ENCODE measurements at regions not wholly inside any gene's neighbourhood (a gene's known extent, or its start where the extent isn't known, plus 50 kb on each side); places are given as distances from the start of the nearest gene placed in this dataset.

DNA sequence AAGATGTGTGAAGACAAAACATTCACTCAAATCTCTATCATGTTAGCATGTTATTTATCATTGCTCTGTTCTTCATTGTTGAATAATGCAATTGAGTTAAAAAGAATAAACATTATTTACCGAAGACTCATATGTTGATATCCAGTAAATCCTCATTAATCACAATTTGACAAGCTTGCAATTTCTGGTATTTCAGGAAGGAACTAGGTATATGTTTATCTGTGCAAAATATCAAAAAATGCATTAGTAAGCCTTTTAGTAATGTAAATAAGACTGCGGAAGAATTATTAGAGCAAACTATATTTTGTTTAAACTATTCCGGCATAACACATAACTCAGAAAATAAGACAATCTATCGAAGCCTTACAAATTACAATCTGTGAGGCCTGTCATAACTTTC, 222.7 kb upstream of the NOVA1 start:
- DNase-seq (ENCODE audit: low spot score): no peak
- in situ Hi-C loops (cut with MboI; ENCODE audit: low pct_unique_long_range_greater_than_20kb, low sequenced_read_pairs, unreplicated experiment): no loop called here
- TF ChIP-seq, protein P1, sequence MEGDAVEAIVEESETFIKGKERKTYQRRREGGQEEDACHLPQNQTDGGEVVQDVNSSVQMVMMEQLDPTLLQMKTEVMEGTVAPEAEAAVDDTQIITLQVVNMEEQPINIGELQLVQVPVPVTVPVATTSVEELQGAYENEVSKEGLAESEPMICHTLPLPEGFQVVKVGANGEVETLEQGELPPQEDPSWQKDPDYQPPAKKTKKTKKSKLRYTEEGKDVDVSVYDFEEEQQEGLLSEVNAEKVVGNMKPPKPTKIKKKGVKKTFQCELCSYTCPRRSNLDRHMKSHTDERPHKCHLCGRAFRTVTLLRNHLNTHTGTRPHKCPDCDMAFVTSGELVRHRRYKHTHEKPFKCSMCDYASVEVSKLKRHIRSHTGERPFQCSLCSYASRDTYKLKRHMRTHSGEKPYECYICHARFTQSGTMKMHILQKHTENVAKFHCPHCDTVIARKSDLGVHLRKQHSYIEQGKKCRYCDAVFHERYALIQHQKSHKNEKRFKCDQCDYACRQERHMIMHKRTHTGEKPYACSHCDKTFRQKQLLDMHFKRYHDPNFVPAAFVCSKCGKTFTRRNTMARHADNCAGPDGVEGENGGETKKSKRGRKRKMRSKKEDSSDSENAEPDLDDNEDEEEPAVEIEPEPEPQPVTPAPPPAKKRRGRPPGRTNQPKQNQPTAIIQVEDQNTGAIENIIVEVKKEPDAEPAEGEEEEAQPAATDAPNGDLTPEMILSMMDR (IDR thresholded peaks at IDR 0.05; ENCODE audit: extremely low read depth, insufficient read depth, missing control alignments): no peak

DNA sequence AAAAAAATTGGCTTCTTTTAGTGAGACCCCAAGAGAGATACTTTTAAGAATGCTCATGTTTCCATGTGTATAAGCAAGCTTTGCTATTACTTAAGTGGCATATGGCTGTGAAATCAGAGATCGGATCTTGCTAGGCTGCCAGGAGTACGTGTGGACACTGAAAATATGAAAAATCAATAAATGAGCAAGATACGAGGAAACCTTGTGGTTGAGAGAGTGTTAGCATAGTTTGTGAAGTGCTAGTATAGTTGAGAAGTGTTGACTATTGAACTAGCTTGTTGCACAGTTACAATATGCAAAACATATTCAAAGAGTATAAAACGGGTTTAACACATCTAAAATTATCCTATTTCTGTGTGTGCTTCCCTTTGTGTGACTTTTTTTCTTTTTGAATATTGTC, 230.9 kb upstream of the NOVA1 start:
- TF ChIP-seq, protein P1 (IDR thresholded peaks at IDR 0.05; ENCODE audit: extremely low read depth, insufficient read depth, missing control alignments): no peak
- no peak for DNase-seq (ENCODE audit: low spot score)
- in situ Hi-C loops (cut with MboI; ENCODE audit: low pct_unique_long_range_greater_than_20kb, low sequenced_read_pairs, unreplicated experiment): no loop called here

GRCh38 chr14:26833621-26834176, 235.9 kb upstream of the NOVA1 start:
- in situ Hi-C loops (cut with MboI; ENCODE audit: low pct_unique_long_range_greater_than_20kb, low sequenced_read_pairs, unreplicated experiment): no loop called here

GRCh38 chr14:26835979-26836570, 238.2 kb upstream of the NOVA1 start:
- TF ChIP-seq, protein P1 (IDR thresholded peaks at IDR 0.05; ENCODE audit: extremely low read depth, insufficient read depth, missing control alignments): no peak
- in situ Hi-C loops (cut with MboI; ENCODE audit: low pct_unique_long_range_greater_than_20kb, low sequenced_read_pairs, unreplicated experiment): no loop called here
- DNase-seq (ENCODE audit: low spot score): no peak

More at GRCh38 chr14:26833621-26834176, 235.9 kb upstream of the NOVA1 start:
- no peak for DNase-seq (ENCODE audit: low spot score)
- TF ChIP-seq, protein P1 (IDR thresholded peaks at IDR 0.05; ENCODE audit: extremely low read depth, insufficient read depth, missing control alignments): no peak

GRCh38 chr14:26839481-26839880, 241.6 kb upstream of the NOVA1 start:
- DNase-seq (ENCODE audit: low spot score): no peak
- TF ChIP-seq, protein P1 (IDR thresholded peaks at IDR 0.05; ENCODE audit: extremely low read depth, insufficient read depth, missing control alignments): no peak
- in situ Hi-C loops (cut with MboI; ENCODE audit: low pct_unique_long_range_greater_than_20kb, low sequenced_read_pairs, unreplicated experiment): no loop called here

- no peak for DNase-seq (ENCODE audit: low spot score)
- TF ChIP-seq, protein P1 (IDR thresholded peaks at IDR 0.05; ENCODE audit: extremely low read depth, insufficient read depth, missing control alignments): no peak
- in situ Hi-C loops (cut with MboI; ENCODE audit: low pct_unique_long_range_greater_than_20kb, low sequenced_read_pairs, unreplicated experiment): no loop called here
Observed at GRCh38 chr14:26841326-26841725, 243.5 kb upstream of the NOVA1 start.
